Skeletal muscle cell (primary cell): ENCODE measurements at regions not wholly inside any gene's neighbourhood (a gene's known extent, or its start where the extent isn't known, plus 50 kb on each side); places are given as distances from the start of the nearest gene placed in this dataset.

Experiments used
- DNase-seq: peaks from one replicate; pipeline ENCODE4 v3.0.0-alpha.2; 2010; ENCODE audit warnings: low read depth
- H3K4me3 ChIP-seq: 2 replicates; pipeline ENCODE4 v1.5.1; 2011; ENCODE audit warnings: low read depth, mild to moderate bottlenecking, control low read depth, low read length, moderate library complexity

DNA sequence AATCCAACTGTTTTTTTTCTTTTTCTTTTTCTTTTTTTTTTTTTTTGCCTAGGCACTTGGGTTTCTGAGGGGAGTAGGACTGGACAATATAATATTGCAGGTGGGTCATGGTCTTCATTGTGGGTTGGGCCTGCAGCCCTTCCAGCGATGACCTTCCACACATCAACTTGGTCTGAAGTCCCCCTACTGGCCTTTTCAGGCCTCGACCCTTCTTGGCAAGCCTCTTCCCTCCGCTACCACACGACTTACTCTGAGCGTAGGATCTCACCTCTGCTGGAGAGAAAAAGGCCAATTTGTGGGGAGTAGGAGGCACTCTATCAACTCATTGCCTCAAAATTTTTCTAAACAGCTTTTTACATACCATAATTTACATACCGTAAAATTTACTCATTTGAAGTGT lies 51.1 kb upstream of the GRIK3 start:
- DNase-seq, result no peak
- H3K4me3 ChIP-seq, result no peak overlapping the region

DNA sequence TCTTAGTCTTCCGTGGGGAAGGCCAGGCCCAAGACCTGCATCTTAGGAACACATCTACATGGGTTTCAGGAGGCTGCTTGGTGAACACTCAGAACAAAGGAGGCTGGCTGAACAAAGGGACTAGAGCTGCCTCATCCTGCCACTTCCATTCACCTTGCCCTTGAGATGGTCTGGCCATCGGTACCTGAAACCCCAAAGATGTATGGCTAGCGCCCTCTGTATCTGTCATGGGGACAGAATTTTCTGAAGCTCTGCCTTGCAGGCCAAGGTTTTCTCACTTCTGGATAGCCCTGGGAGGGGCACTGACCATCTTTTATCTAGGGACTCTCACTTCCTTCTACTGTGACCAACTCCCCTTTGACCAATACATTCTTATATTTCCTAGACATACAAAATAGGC lies 55.4 kb upstream of the GRIK3 start:
- DNase-seq, result no peak
- no peak overlapping the region for H3K4me3 ChIP-seq

DNA sequence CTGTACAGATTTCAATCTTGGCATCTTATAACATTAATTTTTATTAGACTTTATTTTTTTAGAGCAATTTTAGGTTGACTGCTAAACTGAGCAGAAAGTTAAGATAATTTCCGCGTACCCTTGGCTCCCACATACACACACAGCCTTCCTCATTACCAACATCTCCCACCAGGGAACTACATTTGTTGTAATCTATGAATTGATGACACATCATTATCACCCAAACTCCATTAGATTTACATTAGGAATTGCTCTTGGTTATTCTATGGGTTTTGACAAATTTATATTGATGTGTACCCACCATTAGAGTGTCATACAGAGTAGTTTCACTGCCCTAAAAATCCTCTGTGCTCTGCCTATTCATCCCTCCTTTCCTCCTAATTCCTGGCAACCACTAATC lies 56.4 kb upstream of the GRIK3 start:
- DNase-seq, result no peak
- no peak overlapping the region for H3K4me3 ChIP-seq

DNA sequence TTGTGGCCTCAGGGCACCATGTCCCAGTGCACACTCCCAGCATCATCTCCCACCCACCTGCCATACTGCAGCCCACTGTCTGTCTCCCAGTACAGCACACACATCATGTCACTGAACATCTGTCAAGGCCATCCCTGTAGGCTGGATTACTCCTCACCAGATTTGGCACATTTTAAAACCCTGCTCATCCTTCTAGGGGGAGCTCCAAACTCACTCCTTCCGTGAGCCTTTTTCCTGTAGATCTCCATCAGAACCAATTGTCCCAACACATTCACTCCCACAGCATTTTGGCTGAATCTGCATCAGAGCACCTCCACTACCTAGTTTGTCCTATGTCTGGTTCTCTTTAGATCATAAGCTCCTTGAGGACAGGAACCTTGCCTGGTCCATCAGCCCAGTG lies 58.6 kb upstream of the GRIK3 start:
- DNase-seq, result no peak
- H3K4me3 ChIP-seq, result no peak overlapping the region

DNA sequence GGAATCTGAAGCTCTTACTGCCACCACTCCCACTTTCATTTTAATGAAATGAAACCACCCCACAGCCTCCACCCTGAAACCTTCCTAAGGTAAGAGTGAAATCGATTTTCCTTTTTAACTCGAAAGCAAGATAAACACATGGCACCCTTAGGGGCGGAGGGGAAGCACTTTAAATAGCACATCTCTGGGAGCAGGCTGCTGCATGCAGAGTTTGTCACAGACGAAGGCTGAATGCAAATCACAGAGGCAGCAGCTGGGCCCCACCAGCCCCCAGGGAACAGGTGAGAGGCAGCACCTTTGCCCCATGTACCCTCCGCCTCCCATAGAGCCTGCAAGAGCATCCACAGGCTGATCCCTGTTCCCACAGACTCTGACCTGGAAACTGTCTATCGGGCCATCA lies 60.0 kb upstream of the GRIK3 start:
- DNase-seq, result no peak
- no peak overlapping the region for H3K4me3 ChIP-seq

- DNase-seq, result no peak
- no peak overlapping the region for H3K4me3 ChIP-seq
Measured at GRCh38 chr1:37096523-37096922, 62.2 kb upstream of the GRIK3 start.

DNA sequence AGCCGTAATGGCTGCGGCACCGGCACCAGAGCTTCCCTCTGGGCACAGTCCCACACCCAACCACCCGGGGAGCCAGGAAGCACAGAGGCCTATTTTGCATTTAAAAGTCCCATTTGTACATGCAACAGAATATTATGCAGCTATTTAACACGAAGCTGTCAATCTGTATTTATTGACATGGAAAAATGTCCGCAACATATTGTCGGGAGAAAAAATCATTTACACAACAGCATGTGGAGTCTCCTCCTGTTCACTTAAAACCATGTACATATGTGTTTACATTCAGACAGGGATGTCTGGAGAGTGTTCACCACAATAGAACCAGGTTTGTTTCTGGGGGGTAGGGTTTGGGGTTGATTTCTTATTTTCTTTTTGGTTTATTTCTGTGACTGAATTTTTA lies 63.4 kb upstream of the GRIK3 start:
- DNase-seq, result no peak

DNA sequence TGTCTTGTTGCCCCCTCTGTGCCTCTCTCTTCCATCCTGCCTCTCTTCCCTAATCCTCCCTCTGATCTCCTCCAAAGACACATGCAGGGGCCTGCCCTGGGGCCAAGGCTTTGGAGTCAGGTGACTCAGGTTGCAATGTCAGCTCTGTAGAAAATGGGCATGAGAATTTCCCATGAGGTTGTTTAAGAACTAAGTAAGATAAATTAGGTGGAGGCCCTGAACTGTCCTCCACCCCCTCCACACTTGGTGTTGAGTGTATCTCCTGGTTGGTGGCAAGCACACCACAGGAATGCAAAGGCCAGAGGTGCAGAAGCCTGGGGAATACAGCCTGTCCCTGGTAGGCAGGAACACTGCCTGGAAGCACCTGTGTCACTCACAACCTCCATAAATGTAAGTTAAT lies 63.9 kb upstream of the GRIK3 start:
- H3K4me3 ChIP-seq, result no peak overlapping the region
- no peak for DNase-seq

More for the DNA sequence above, 63.4 kb upstream of the GRIK3 start:
- no peak overlapping the region for H3K4me3 ChIP-seq

DNA sequence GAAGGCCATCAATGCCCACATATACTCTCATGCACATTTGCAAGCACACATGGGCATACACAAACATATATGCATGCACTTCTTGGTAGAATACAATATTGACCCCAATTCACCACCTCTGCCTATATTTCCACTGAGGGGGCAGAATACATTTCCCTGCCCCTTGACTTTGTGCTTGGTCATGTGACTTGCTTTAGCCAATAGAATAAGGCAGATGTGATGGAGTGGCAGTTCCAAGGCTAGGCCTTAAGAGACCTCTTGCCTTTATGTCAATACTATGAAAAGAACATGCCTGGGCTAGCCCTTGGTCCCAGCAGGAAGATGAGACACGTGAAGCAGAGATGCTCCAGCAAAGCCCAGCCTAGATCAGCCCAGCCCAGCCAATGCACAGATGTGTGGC lies 66.0 kb upstream of the GRIK3 start:
- no peak for DNase-seq
- no peak overlapping the region for H3K4me3 ChIP-seq

DNA sequence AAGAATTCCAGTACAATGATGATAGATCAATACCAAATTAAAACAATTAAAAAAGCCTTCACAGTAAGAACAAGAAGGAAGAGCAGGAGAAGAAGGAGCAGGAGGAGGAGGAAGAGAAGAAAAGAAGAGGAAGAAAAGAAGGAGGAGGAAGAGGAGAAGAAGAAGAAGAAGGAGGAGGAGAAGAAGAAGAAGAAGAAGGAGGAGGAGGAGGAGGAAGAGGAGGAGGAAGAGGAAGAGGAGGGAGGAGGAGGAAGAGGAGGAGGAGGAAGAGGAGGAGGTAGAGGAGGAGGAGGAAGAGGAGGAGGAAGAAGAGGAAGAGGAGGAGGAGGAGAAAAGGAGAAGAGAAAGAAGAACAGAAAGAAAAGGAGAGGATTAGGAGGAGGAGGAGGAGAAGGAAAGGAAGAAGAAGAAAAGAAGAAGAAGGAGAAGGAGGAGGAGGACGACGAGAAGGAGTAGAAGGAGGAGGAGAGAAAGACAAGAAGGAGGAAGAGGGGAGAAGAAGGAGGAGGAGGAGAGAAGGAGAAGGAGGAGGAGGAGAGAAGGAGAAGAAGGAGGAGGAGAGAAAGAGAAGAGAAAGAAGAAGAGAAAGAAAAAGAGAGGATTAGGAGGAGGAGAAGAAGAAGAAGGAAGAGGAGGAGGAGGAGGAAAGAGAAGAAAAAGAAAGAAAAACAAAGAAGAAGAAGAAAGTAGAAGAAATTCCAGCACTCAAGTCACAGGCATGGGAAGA lies 68.5 kb upstream of the GRIK3 start:
- DNase-seq, result no peak
- H3K4me3 ChIP-seq, result no peak overlapping the region

DNA sequence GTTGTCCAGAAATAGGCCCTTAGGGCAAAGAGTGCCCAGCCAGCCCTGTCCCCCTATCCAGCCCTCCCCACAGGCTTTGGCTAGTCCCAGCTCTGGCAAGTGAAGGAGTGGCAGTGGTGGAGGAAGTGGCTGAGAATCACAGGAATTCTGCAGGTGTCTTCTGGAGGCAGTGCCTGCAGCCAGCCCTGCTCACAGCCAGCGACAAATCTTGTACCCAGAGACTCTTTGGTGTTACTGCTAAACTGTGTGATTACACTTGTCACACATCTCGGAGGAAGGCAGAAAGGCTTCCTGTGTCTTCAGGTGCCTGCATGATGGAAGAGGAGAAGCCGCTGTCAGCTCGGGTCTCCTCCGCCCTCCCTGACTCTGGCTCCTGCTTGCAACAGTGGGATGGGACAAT lies 71.6 kb upstream of the GRIK3 start:
- no peak overlapping the region for H3K4me3 ChIP-seq
- no peak for DNase-seq

DNA sequence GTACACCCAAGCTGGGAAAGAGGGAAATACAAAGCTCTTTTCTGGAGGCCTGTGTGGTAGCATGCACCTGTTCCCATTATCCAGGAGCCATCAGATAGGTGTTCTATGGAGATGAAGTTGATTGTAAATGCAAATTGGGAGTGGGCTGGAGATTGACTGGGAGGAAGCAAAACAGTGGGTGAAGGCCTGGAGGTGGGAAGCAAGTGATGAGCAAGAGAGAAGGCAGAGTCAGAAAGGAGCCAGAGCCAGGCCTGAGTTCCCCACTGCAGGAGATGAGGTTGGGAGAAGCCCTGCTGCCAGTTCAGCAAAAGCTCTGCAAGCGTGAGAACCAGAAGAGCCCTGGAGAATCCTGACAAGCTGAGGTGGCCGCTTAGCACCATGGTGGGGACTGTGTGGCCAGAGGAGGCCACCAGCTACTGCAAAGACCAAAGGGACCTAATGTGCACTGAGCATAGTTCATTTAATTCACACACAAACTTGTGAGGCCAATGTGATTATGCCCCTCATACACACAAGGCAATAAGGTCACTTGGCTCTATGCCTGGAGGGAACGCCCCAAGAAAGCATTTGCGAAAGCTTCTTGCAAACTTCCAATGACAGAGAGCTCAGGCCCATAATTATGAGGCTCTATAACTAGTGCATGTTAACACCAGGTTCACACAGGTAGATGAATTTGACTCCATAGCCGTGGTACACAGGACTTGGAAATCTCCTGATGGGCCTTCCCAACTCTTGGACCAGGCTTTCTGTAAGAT lies 73.0 kb upstream of the GRIK3 start:
- H3K4me3 ChIP-seq, result no peak overlapping the region
- no peak for DNase-seq

GRCh38 chr1:37108596-37109188 lies 74.4 kb upstream of the GRIK3 start:
- DNase-seq, result no peak
- no peak overlapping the region for H3K4me3 ChIP-seq

GRCh38 chr1:37112430-37112829 lies 78.1 kb upstream of the GRIK3 start:
- no peak overlapping the region for H3K4me3 ChIP-seq
- DNase-seq, result no peak

- no peak overlapping the region for H3K4me3 ChIP-seq
- no peak for DNase-seq
Measured at GRCh38 chr1:37113285-37113997, 79.1 kb upstream of the GRIK3 start.

- no peak for DNase-seq
- no peak overlapping the region for H3K4me3 ChIP-seq
Measured at GRCh38 chr1:37118790-37119189, 84.5 kb upstream of the GRIK3 start.

DNA sequence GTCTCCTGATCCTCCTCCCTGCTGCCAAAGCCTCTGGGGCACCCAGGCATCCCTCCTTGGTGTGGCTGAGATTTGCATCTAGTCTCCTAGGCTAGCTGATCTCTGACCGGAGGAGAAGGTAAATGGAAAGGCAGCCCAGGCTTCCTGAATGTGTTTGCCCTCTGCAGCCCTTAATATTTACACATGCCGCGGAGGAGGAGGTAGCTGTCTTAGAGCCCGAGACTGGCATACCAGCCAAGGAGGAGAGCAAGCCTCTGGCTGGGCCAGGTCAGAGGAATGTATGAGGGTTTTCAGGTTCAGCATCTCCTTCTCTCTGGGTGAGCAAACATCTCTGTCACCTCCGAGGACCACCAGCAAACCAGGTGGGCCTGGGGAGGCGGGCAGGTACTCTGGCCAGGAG lies 86.0 kb upstream of the GRIK3 start:
- no peak for DNase-seq
- no peak overlapping the region for H3K4me3 ChIP-seq

- DNase-seq, result no peak
- H3K4me3 ChIP-seq, result no peak overlapping the region
Measured at GRCh38 chr1:37123276-37124115, 89.2 kb upstream of the GRIK3 start.

DNA sequence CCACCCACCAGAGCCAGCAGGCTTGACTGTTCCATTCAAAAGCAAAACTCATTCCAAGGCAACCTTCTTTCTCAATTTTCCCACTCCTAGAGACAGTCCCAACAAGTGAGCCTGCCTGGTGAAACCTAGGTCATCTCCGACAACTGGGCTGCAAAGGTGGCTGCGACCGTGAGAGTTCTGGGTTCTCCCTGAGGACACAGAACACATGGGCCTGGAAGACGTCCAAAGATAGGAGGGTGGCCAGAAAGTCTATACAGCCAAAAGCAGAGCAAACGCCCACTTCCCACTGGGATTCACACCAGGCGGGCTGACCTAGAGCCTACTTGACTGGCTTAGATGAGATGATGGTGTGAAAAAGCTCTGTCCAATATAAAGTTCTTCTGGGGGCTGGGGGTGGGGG lies 90.2 kb upstream of the GRIK3 start:
- H3K4me3 ChIP-seq, result no peak overlapping the region
- no peak for DNase-seq
